Erythroblast (primary cell): ENCODE measurements at regions not wholly inside any gene's neighbourhood (a gene's known extent, or its start where the extent isn't known, plus 50 kb on each side); places are given as distances from the start of the nearest gene placed in this dataset.

ENCODE experiments used
- GATA1 ChIP-seq: IDR thresholded peaks from 2 replicates; pipeline ENCODE4 v1.6.1; 2011; ENCODE audit warnings: low read depth, mild to moderate bottlenecking, control low read depth, low read length, moderate library complexity
- POLR2A ChIP-seq: IDR thresholded peaks from 2 replicates; pipeline ENCODE4 v1.6.1; 2011; ENCODE audit warnings: mild to moderate bottlenecking, low read length

DNA sequence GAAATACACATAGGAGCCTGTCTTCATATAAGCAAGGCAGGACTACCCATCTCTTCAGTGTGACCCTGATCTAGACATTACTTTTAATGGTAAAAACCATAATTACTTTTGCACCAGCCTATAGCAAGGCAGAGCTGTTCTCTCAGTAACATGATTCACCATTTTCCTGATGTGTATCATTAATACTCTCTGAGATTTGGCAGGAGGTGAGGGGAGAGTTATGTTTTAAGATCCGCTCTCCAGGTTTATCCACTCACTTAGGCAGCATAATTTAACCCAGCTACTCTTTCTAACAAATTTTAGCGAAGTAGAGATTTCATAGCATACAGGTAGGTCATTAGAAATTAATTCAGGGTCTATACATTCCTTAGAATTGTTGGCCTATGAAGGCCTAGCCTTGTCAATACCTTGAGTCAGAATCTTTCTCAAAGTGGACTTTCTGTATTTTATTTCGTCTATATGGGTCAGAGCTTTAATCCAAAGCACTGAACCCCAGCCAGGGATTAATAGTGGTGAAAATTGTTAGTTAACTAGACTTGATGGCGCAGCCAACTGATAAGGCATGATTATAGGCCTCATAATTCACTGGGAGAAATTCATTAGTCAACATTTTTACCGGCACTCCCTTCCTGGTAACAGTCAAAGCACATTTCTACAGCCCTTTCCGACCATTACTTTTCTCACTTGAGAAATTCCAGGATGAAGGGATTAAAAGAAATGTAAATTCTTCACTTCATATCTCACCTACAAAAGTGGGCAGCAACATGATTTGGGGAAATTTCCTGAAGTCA, 955.1 kb downstream of the DIAPH3 start:
- TF ChIP-seq POLR2A, result no peak
- no peak for TF ChIP-seq GATA1
